GF-D8 (cell line): ENCODE measurements at regions not wholly inside any gene's neighbourhood (a gene's known extent, or its start where the extent isn't known, plus 50 kb on each side); places are given as distances from the start of the nearest gene placed in this dataset.

Experiments
- DNase-seq: peaks from one replicate; lab custom pipeline; 2025; lab: John Stamatoyannopoulos, UW

DNA sequence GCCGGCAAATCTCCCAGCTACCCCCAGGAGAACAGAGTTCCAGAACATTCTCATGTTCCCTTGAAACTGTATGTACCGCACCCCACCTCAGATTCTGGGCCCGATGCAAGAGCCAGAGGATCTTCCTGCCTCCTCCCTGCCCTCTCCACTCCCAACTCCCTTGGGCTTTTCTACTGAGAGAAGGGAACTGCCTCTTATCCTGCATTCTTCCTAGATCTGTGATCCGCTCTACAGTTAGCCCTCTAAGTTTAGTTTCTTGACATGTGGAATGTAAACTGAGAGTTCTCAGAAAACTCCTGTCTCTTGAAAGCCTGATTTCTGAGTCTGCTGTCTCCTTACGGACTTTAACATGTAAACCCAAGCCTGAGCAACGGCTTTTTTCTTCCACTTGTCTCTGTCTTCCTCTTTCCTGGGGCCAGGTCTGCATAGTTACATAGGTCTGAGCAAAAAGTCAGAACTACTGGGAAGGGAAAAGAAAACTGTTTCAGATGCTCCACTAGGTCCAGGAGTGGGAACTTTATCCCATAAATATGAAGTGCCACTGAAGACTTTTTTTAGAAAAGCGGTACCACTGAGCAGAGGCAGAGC is 86.5 kb upstream of the TNFAIP3 start:
- DNase-seq = no peak

GRCh38 chr6:137781639-137782038 is 85.4 kb upstream of the TNFAIP3 start:
- DNase-seq = no peak

DNA sequence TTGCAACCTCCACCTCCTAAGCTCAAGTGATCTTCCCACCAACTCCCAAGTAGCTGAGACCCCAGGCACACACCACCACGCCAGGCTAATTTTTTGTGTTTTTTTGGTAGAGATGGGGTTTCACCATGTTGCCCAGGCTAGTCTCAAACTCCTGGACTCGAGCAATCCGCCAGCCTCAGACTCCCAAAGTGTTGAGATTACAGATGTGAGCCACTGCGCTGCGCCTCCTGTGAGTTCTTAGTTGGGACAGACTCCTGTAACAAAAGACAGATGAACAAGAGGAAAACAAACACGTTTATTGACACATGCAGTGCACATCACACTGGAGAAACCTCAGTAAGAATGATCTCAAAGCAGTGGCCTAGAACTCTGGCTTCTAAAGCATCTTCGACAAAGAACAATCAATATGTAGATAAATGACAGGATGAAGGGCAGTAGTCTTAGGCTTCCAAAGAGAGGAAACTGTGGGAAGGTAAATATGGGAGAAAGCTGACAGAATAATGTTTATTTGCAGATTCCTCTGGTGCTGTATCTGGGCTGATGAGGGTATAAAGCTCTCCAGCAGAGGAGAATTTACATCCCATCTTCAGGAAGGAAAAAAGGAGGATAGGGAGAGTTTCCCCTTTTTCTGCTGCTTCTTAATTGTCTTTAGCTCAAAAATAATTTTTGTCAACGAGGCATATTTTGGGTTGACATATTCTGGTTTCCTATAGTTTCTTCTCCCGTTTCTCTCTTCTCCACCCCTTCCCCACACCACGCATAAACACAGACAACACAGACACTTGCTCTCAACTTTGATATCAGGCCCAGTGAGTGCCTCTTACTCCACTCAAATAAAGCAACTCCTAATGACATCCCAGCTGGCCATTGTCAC is 84.7 kb upstream of the TNFAIP3 start:
- DNase-seq = no peak

DNA sequence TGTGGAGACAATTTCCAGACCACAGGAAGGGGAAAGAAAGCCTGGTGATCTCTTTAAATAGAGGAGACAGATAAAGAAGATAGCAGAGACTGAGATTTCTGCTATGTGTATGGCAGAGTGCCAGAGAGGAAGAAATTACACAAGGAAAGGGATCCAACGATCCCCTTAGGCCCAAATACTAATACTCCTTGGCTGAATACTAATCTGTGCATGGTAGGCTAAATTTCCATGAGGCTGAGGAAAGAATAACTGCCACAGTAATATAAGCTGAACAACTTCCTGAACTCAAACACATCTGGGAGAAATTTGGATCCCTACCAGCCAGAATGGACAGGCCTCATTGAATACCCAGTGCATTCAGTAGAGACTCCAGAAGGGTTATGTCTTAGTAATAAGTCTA is 83.3 kb upstream of the TNFAIP3 start:
- no peak for DNase-seq

DNA sequence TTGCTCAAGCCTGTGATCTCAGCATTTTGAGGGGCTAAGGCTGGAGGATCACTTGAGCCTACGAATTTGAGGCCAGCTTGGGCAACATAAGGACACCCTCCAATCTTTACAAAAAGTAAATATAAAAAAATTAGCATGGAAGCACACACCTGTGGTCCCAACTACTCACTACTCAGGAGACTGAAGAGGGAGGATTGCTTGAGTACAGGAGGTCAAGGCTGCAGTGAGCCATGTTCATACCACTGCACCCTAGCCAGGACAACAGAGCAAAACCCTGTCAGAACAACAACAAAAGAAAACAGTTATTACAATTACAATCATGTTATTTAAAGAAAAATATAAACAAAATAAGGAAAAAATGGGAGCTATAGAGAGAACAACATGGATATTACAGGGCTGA is 82.5 kb upstream of the TNFAIP3 start:
- DNase-seq = no peak

GRCh38 chr6:137787016-137787415 is 80.0 kb upstream of the TNFAIP3 start:
- no peak for DNase-seq

DNA sequence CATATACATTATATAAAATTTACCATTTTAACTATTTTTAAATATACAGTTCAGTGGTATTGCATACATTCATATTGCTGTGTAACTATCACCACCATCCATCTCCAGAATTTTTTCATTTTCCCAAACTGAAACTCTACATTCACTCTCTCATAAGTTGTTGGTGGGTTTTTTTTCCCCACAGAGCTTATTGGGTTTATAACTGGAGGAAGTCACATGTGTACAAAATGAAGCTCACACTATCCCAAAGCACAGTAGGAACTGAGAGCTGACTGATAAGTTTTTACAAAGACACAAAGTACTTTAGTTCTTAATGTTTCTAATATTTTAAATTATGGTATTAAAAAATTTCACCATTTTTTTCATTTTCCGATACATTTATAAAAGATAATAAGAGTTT is 78.8 kb upstream of the TNFAIP3 start:
- DNase-seq = no peak

- no peak for DNase-seq
Observed at GRCh38 chr6:137791281-137792159, 75.5 kb upstream of the TNFAIP3 start.

DNA sequence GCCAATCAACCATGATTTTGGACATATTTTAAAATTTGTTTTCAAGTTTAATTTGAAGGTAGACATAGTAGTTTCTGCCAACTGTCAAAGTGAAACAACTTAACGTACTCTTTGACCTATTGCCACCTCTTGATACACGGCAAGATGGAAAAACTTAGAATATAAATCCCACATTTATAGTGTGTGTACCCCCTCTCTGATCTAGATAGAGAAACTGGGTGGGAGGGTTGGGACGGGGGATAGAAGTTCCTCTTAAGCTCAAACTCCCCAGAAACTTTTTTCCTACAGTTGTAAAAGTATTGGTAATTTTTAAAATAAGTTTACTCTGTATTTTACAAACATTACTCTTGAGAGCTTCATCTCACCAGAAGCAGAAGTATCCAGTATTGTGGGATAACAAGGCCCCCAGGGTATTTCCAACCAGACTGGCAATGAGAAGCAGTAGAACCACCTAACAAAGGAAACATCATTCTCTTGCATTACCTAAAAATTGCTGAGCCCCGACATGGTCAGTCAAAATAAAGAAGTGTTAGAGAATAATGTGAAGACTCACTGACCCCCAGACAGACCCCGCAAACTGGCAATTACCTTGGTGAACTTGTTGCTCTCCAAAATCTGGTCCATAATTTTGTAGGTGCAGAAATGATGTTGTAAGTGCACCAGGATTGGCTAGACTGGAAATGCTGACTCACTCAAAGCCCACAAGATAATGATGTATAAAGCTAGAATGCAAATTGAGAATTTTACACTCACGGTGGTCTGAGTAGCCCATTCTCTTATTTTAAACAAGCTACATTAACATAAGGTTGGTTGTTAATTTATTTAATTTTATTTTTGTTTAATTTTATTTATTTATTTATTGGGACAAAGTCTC is 74.7 kb upstream of the TNFAIP3 start:
- DNase-seq = no peak

DNA sequence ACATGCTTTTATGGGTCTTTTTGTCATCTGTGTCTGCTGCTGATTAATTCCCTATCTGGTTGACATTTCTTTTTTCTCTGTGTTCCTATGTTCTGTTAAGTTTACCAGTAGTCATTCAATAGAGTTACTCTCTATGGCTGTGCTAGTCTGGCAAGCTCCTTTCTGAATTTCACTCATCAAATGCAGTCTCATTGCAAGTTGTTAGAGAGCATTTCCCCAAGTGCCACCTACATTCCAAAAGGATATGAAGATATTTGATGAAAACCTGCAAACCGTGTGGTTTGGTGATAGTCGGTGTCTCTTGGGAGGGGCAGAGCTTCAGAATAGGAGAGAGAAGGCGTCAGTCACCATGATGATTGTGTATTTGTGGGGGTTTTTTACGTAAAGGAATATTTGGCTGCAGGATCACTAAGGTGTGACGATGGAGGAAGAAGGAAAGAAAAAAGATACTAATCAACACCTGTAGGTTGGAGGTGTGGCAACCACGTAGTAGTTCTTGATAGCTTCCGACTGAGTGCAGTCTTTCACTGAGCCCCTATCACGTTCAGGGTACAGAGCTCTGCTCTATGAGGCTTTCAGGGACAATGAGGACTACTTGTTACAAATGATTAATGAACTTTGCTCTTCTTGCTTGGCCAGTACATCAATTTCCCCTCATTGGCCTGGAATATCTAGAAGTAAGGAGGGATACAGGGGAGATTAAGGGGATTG is 73.1 kb upstream of the TNFAIP3 start:
- no peak for DNase-seq

- no peak for DNase-seq
Observed at GRCh38 chr6:137794516-137795201, 72.4 kb upstream of the TNFAIP3 start.

- no peak for DNase-seq
Observed at GRCh38 chr6:137795501-137795900, 71.6 kb upstream of the TNFAIP3 start.

- DNase-seq = no peak
Observed at GRCh38 chr6:137798261-137798660, 68.8 kb upstream of the TNFAIP3 start.

GRCh38 chr6:137798846-137799245 is 68.2 kb upstream of the TNFAIP3 start:
- no peak for DNase-seq

- DNase-seq = peak; percentile 26
Observed at GRCh38 chr6:137799950-137800568, 67.0 kb upstream of the TNFAIP3 start.

DNA sequence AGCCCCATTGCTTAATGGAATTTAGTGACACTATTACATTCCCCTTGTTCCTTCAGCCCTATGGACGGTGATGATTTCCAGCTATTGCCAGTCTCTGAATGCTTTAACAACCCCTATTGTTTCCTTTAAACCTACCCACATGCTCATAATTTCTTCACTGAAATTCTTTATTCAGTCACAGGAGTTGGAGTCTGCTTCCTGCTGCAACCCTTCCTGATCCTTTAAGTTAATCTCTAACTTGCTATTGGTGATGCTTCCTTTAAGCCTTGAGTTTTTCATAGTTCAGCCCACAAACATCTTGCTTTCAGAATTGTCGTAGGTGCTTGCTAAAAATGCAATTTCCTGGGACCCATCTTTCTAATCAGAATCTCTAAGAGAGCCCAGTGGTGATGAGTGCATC is 66.3 kb upstream of the TNFAIP3 start:
- no peak for DNase-seq

DNA sequence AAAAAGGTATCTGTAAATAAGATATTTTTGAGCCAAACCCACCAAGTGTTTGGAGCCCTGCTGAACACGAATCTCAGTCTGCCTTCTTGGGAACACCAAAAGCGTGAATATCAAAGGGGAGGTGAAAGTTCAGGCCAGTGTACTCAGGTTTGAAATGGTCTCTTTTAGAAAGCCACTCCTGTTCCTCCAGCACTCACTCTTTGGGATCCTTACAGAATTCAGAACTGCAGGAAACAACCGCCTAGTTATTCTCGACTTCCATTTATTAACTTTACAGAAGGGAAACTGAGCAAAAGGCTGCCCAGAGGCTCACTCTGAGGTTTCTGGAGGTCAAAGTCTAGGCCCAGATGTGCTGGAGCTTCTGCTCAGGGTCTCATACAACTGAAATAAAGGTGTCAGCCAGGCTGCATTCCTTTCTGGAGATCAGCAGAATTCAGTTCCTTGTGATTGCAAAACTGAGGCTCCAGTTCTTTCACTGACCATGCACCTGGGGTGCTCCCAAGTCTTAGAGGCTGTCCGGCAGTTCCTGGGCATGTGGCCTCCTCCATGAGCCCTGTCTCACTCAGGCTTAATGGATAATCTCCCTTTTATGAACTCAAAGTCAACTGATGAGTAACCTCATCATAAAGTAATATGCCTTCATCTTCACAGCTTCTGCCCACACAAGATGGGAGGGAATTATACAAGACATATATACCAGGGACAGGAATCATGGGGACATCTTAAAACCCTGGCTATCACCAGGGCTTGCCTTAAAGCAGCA is 65.5 kb upstream of the TNFAIP3 start:
- no peak for DNase-seq

DNA sequence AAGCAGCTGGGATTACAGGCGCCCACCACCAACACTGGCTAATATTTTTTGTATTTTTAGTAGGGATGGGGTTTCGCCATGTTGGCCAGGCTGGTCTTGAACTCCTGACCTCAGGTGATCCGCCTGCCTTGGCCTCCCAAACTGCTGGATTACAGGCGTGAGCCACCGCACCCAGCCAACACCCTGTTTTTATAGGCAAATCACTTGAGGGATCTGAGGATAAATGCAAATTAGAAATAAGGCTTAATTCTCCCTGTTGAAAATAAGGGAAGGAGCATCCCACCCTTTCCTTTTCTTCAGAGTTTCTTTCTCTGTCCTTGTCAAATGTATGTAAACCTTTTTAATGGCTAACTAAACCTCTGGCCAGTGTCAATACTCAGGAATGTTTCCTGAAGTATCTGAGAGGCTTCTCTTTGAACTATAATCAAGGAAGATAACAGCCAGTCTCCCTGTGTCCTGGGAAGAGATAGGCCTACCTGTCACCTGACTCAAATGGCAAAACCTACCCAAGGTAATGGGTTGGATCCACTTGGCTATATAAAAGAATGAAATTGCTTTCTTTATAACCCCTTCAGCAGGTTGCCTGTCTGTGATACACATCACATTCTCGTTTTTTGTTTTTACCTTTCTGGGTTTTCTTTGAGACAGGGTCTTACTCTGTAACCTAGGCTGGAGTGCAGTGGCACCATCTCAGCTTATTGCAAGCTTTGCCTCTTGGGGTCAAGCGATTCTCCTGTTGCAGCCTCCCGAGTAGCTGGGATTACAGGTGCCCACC is 64.5 kb upstream of the TNFAIP3 start:
- DNase-seq = no peak
